ENCODE measurements at regions not wholly inside any gene's neighbourhood (a gene's known extent, or its start where the extent isn't known, plus 50 kb on each side); places are given as distances from the start of the nearest gene placed in this dataset.

DNA sequence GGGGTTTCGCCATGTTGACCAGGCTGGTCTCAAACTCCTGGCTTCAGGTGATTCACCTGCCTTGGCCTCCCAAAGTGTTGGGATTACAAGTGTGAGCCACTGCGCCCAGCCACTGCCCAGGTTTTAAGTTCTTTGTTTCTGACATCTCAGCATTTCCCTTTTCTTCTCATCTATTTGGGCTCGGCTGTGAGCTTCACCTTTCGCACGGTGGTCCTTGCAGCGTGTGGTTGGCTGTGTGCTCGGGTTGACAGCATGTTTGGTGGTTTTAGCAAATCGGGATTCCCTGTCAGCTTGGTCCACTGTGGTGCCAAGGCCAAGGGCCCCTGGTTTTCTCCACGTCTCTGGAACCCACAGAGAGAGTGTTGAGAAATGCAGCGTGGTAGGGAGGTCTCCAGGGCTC is 138.8 kb downstream of the DNAJB6 start (continued):
- TF ChIP-seq, protein P1, sequence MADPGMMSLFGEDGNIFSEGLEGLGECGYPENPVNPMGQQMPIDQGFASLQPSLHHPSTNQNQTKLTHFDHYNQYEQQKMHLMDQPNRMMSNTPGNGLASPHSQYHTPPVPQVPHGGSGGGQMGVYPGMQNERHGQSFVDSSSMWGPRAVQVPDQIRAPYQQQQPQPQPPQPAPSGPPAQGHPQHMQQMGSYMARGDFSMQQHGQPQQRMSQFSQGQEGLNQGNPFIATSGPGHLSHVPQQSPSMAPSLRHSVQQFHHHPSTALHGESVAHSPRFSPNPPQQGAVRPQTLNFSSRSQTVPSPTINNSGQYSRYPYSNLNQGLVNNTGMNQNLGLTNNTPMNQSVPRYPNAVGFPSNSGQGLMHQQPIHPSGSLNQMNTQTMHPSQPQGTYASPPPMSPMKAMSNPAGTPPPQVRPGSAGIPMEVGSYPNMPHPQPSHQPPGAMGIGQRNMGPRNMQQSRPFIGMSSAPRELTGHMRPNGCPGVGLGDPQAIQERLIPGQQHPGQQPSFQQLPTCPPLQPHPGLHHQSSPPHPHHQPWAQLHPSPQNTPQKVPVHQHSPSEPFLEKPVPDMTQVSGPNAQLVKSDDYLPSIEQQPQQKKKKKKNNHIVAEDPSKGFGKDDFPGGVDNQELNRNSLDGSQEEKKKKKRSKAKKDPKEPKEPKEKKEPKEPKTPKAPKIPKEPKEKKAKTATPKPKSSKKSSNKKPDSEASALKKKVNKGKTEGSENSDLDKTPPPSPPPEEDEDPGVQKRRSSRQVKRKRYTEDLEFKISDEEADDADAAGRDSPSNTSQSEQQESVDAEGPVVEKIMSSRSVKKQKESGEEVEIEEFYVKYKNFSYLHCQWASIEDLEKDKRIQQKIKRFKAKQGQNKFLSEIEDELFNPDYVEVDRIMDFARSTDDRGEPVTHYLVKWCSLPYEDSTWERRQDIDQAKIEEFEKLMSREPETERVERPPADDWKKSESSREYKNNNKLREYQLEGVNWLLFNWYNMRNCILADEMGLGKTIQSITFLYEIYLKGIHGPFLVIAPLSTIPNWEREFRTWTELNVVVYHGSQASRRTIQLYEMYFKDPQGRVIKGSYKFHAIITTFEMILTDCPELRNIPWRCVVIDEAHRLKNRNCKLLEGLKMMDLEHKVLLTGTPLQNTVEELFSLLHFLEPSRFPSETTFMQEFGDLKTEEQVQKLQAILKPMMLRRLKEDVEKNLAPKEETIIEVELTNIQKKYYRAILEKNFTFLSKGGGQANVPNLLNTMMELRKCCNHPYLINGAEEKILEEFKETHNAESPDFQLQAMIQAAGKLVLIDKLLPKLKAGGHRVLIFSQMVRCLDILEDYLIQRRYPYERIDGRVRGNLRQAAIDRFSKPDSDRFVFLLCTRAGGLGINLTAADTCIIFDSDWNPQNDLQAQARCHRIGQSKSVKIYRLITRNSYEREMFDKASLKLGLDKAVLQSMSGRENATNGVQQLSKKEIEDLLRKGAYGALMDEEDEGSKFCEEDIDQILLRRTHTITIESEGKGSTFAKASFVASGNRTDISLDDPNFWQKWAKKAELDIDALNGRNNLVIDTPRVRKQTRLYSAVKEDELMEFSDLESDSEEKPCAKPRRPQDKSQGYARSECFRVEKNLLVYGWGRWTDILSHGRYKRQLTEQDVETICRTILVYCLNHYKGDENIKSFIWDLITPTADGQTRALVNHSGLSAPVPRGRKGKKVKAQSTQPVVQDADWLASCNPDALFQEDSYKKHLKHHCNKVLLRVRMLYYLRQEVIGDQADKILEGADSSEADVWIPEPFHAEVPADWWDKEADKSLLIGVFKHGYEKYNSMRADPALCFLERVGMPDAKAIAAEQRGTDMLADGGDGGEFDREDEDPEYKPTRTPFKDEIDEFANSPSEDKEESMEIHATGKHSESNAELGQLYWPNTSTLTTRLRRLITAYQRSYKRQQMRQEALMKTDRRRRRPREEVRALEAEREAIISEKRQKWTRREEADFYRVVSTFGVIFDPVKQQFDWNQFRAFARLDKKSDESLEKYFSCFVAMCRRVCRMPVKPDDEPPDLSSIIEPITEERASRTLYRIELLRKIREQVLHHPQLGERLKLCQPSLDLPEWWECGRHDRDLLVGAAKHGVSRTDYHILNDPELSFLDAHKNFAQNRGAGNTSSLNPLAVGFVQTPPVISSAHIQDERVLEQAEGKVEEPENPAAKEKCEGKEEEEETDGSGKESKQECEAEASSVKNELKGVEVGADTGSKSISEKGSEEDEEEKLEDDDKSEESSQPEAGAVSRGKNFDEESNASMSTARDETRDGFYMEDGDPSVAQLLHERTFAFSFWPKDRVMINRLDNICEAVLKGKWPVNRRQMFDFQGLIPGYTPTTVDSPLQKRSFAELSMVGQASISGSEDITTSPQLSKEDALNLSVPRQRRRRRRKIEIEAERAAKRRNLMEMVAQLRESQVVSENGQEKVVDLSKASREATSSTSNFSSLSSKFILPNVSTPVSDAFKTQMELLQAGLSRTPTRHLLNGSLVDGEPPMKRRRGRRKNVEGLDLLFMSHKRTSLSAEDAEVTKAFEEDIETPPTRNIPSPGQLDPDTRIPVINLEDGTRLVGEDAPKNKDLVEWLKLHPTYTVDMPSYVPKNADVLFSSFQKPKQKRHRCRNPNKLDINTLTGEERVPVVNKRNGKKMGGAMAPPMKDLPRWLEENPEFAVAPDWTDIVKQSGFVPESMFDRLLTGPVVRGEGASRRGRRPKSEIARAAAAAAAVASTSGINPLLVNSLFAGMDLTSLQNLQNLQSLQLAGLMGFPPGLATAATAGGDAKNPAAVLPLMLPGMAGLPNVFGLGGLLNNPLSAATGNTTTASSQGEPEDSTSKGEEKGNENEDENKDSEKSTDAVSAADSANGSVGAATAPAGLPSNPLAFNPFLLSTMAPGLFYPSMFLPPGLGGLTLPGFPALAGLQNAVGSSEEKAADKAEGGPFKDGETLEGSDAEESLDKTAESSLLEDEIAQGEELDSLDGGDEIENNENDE (IDR thresholded peaks at IDR 0.05; ENCODE audit: insufficient replicate concordance, low read length), result no peak
- TF ChIP-seq, protein P2, sequence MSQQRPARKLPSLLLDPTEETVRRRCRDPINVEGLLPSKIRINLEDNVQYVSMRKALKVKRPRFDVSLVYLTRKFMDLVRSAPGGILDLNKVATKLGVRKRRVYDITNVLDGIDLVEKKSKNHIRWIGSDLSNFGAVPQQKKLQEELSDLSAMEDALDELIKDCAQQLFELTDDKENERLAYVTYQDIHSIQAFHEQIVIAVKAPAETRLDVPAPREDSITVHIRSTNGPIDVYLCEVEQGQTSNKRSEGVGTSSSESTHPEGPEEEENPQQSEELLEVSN (IDR thresholded peaks at IDR 0.05), result no peak
- TF ChIP-seq RBBP5 (IDR thresholded peaks at IDR 0.05; ENCODE audit: borderline replicate concordance, low read depth, low read length), result no peak
